PC-3 (cell line): ENCODE measurements at regions not wholly inside any gene's neighbourhood (a gene's known extent, or its start where the extent isn't known, plus 50 kb on each side); places are given as distances from the start of the nearest gene placed in this dataset.
A peak's percentile ranks its signal among the peaks of the same experiment; 100 is the strongest.

Experiments
- ATAC-seq: fragments of 200-7000 bp; cut with Tn5 transposase; 2 replicates; pipeline ENCODE4 v1.9.1; 2020; ENCODE audit warnings: mild to moderate bottlenecking, moderate library complexity
- BruUV-seq: library from RNA; stranded (reverse); fragments of 400-500 nt; replicated peaks from 2 replicates; lab custom pipeline; 2021; lab: Mats Ljungman, UMichigan
- CTCF ChIA-PET: fragments of 300-600 bp; sonication (Branson Sonifier 250); formaldehyde crosslinking; loops from one replicate; lab custom pipeline; 2022; ENCODE audit warnings: antibody characterized with exemption; lab: Charles Lee
- POLR2A ChIA-PET: fragments of 300-600 bp; sonication (Branson Sonifier 250); formaldehyde crosslinking; loops from one replicate; lab custom pipeline; 2022; ENCODE audit warnings: antibody characterized with exemption; ENCODE audit not compliant: unreplicated experiment; lab: Charles Lee
- DNase-seq: peaks from one replicate; pipeline ENCODE4 v3.0.0-alpha.2; 2015
- H2AFZ ChIP-seq: fragments of 300-600 bp; sonication (generic); 2 replicates; pipeline ENCODE4 v1.6.0; 2016; ENCODE audit warnings: antibody characterized with exemption, low read length
- H3F3A ChIP-seq: fragments of 300-600 bp; sonication (generic); one replicate; pipeline ENCODE4 v1.6.0; 2017; ENCODE audit warnings: antibody characterized with exemption, low read length, control low read depth, mild to moderate bottlenecking; ENCODE audit not compliant: unreplicated experiment
- H3K27ac ChIP-seq: fragments of 300-600 bp; sonication (generic); 2 replicates; pipeline ENCODE4 v1.5.1; 2016; ENCODE audit warnings: mild to moderate bottlenecking, low read length
- H3K27me3 ChIP-seq: fragments of 300-600 bp; sonication (generic); 2 replicates; pipeline ENCODE4 v1.6.1; 2016; ENCODE audit warnings: low read length, mixed read lengths
- H3K36me3 ChIP-seq: fragments of 300-600 bp; sonication (generic); 2 replicates; pipeline ENCODE4 v1.6.1; 2016; ENCODE audit warnings: low read depth, mixed run types, low read length, mixed read lengths
- H3K4me1 ChIP-seq: fragments of 300-600 bp; sonication (generic); 2 replicates; pipeline ENCODE4 v1.5.1; 2016; ENCODE audit warnings: low read length; ENCODE audit not compliant: insufficient read depth
- H3K4me2 ChIP-seq: fragments of 300-600 bp; sonication (generic); 2 replicates; pipeline ENCODE4 v1.6.0; 2016; ENCODE audit warnings: low read length
- H3K4me3 ChIP-seq: fragments of 300-600 bp; sonication (generic); 2 replicates; pipeline ENCODE4 v1.5.1; 2016; ENCODE audit warnings: mild to moderate bottlenecking, low read length, mixed read lengths
- H3K79me2 ChIP-seq: fragments of 300-600 bp; sonication (generic); 2 replicates; pipeline ENCODE4 v1.6.1; 2017; ENCODE audit warnings: low read length, mixed read lengths
- H3K9ac ChIP-seq: fragments of 300-600 bp; sonication (generic); 2 replicates; pipeline ENCODE4 v1.6.0; 2016; ENCODE audit warnings: mild to moderate bottlenecking, low read length
- H3K9me2 ChIP-seq: fragments of 300-600 bp; sonication (generic); replicated peaks from 2 replicates; pipeline ENCODE4 v1.6.1; 2016; ENCODE audit warnings: mixed run types, low read length, mixed read lengths
- H3K9me3 ChIP-seq: fragments of 300-600 bp; sonication (generic); 2 replicates; pipeline ENCODE4 v1.6.1; 2016; ENCODE audit warnings: low read length, mixed read lengths
- H4K20me1 ChIP-seq: fragments of 300-600 bp; sonication (generic); 2 replicates; pipeline ENCODE4 v1.6.1; 2016; ENCODE audit warnings: low read length, mixed read lengths
- CTCF ChIP-seq: fragments of 300-600 bp; sonication (generic); conservative IDR thresholded peaks from 2 replicates; pipeline ENCODE4 v1.5.1; 2017; ENCODE audit warnings: antibody characterized with exemption, low read depth, mild to moderate bottlenecking, low read length
- EZH2 ChIP-seq: fragments of 300-600 bp; sonication (generic); IDR thresholded peaks from one replicate; pipeline ENCODE4 v1.6.1; 2017; ENCODE audit warnings: antibody characterized with exemption, mild to moderate bottlenecking, low read length; ENCODE audit not compliant: unreplicated experiment
- EZH2phosphoT487 ChIP-seq: fragments of 300-600 bp; sonication (generic); IDR thresholded peaks from 2 replicates; pipeline ENCODE4 v1.6.1; 2018; ENCODE audit warnings: mild to moderate bottlenecking, antibody characterized with exemption, low read length, borderline replicate concordance
- intact Hi-C: fragments of 100-400 bp; cut with micrococcal nuclease; formaldehyde crosslinking; loops from 2 replicates; pipeline ENCODE4 v1.9.0; 2023

GRCh38 chr2:166651991-166652390 is 157.9 kb upstream of the SCN7A start:
- H3F3A ChIP-seq = peaks cover 3% of the 10 kb centered on the region
- no peaks in the 10 kb centered on the region for H3K9me2 ChIP-seq
- H2AFZ ChIP-seq = no peak overlapping the region
- H3K4me3 ChIP-seq = no peak overlapping the region
- ChIA-PET POLR2A (no interaction called here), CTCF (no interaction called here)
- H3K79me2 ChIP-seq = no peaks in the 10 kb centered on the region
- no TSS peak for BruUV-seq
- no peak for DNase-seq
- intact Hi-C loops = loop anchor here (5.0 kb wide), 1 partner anchor 80 kb away; no protein-coding TSS in a partner anchor
- H4K20me1 ChIP-seq = no peaks in the 10 kb centered on the region
- ATAC-seq = no peak
- no peaks in the 10 kb centered on the region for H3K27me3 ChIP-seq
- no peak overlapping the region for H3K27ac ChIP-seq
- peaks cover 33% of the 10 kb centered on the region for H3K4me1 ChIP-seq
- TF ChIP-seq EZH2phosphoT487 = no peak
- TF ChIP-seq CTCF = no peak
- no peak for TF ChIP-seq EZH2
- H3K4me2 ChIP-seq = no peak overlapping the region
- no peak overlapping the region for H3K9ac ChIP-seq
- no peaks in the 10 kb centered on the region for H3K36me3 ChIP-seq
- no peaks in the 10 kb centered on the region for H3K9me3 ChIP-seq

- H2AFZ ChIP-seq = no peak overlapping the region
- no peak overlapping the region for H3K9ac ChIP-seq
- no TSS peak for BruUV-seq
- H3F3A ChIP-seq = peaks cover 3% of the 10 kb centered on the region
- H3K4me3 ChIP-seq = no peak overlapping the region
- peak; percentile 75 for DNase-seq
- H3K36me3 ChIP-seq = no peaks in the 10 kb centered on the region
- ChIA-PET CTCF (no interaction called here), POLR2A (no interaction called here)
- H4K20me1 ChIP-seq = no peaks in the 10 kb centered on the region
- H3K9me3 ChIP-seq = no peaks in the 10 kb centered on the region
- H3K4me1 ChIP-seq = peaks cover 33% of the 10 kb centered on the region
- 0 out of 2 replicates have a peak overlapping the region, but pooled peaks have one; percentile 6 for H3K27ac ChIP-seq
- peak; percentile 76 for ATAC-seq
- TF ChIP-seq EZH2 (no peak), EZH2phosphoT487 (no peak), CTCF (no peak)
- intact Hi-C loops = loop anchor here (5.0 kb wide), 1 partner anchor 79 kb away; no protein-coding TSS in a partner anchor
- no peaks in the 10 kb centered on the region for H3K9me2 ChIP-seq
- H3K4me2 ChIP-seq = peak overlapping the region; percentile 39
- no peaks in the 10 kb centered on the region for H3K79me2 ChIP-seq
- no peaks in the 10 kb centered on the region for H3K27me3 ChIP-seq
These were observed 157.1 kb upstream of the SCN7A start for GRCh38 chr2:166651080-166651675.

- H2AFZ ChIP-seq = no peak overlapping the region
- H3K36me3 ChIP-seq = no peaks in the 10 kb centered on the region
- no peaks in the 10 kb centered on the region for H4K20me1 ChIP-seq
- BruUV-seq = no TSS peak
- H3K9ac ChIP-seq = no peak overlapping the region
- H3K79me2 ChIP-seq = no peaks in the 10 kb centered on the region
- no peak for ATAC-seq
- ChIA-PET POLR2A (no interaction called here), CTCF (no interaction called here)
- DNase-seq = no peak
- H3K4me1 ChIP-seq = peaks cover 21% of the 10 kb centered on the region
- H3K4me2 ChIP-seq = no peak overlapping the region
- no peaks in the 10 kb centered on the region for H3K9me3 ChIP-seq
- no peak overlapping the region for H3K4me3 ChIP-seq
- H3K27ac ChIP-seq = no peak overlapping the region
- intact Hi-C loops = no loop called here
- no peaks in the 10 kb centered on the region for H3K9me2 ChIP-seq
- no peaks in the 10 kb centered on the region for H3F3A ChIP-seq
- H3K27me3 ChIP-seq = no peaks in the 10 kb centered on the region
- TF ChIP-seq EZH2phosphoT487 = no peak
- no peak for TF ChIP-seq CTCF
- TF ChIP-seq EZH2 = no peak
These were observed 153.9 kb upstream of the SCN7A start for GRCh38 chr2:166647935-166648334.
